B cell (primary cell): ENCODE measurements at regions not wholly inside any gene's neighbourhood (a gene's known extent, or its start where the extent isn't known, plus 50 kb on each side); places are given as distances from the start of the nearest gene placed in this dataset.

Source experiments
- EZH2 ChIP-seq: IDR thresholded peaks from 2 replicates; pipeline ENCODE4 v1.6.1; 2012; ENCODE audit warnings: borderline replicate concordance, low read depth, mild to moderate bottlenecking, moderate library complexity, low read length; ENCODE audit not compliant: insufficient read depth, poor library complexity, severe bottlenecking
- TF ChIP-seq, protein P1 (sequence below): fragments of 200-600 bp; IDR thresholded peaks from one replicate; pipeline ENCODE4 v1.8.0; 2022; ENCODE audit warnings: antibody characterized with exemption, mild to moderate bottlenecking

DNA sequence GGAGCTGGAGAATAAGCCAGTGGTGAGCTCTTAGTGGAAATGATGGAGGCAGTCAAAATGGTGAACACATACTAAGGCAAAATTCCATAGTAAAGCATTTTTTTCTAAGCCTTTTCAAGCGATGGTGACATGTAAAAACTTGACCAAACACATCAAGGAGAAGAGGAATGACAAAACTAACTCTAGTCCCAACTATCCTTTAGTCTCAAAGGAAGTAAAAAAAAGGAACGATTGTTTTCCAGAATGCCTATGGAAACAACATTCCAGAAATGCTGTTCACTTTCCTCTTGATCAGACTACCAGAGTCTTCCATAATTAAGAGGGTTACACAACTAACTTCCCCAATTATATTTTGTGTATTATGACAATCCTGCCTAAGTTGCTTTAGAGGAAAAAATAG lies 715.6 kb downstream of the EPHA4 start:
- TF ChIP-seq, protein P1, sequence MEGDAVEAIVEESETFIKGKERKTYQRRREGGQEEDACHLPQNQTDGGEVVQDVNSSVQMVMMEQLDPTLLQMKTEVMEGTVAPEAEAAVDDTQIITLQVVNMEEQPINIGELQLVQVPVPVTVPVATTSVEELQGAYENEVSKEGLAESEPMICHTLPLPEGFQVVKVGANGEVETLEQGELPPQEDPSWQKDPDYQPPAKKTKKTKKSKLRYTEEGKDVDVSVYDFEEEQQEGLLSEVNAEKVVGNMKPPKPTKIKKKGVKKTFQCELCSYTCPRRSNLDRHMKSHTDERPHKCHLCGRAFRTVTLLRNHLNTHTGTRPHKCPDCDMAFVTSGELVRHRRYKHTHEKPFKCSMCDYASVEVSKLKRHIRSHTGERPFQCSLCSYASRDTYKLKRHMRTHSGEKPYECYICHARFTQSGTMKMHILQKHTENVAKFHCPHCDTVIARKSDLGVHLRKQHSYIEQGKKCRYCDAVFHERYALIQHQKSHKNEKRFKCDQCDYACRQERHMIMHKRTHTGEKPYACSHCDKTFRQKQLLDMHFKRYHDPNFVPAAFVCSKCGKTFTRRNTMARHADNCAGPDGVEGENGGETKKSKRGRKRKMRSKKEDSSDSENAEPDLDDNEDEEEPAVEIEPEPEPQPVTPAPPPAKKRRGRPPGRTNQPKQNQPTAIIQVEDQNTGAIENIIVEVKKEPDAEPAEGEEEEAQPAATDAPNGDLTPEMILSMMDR: no peak
- no peak for TF ChIP-seq EZH2
